Dendritic cell treated with granulocyte-macrophage colony-stimulating factor and Interleukin-4, amounts not matched to agents 40 ng/mL and 50 ng/mL, for 4 days (primary cell): ENCODE measurements at regions not wholly inside any gene's neighbourhood (a gene's known extent, or its start where the extent isn't known, plus 50 kb on each side); places are given as distances from the start of the nearest gene placed in this dataset.

Source experiments
- H3K27ac Mint-ChIP-seq: one replicate; pipeline ENCODE4 v1.8.0; 2022; ENCODE audit warnings: mild to moderate bottlenecking, mixed read lengths
- H3K27me3 Mint-ChIP-seq: one replicate; pipeline ENCODE4 v1.8.0; 2022; ENCODE audit warnings: mild to moderate bottlenecking, mixed read lengths
- H3K36me3 Mint-ChIP-seq: one replicate; pipeline ENCODE4 v1.8.0; 2022; ENCODE audit warnings: low read depth, mixed read lengths
- H3K4me1 Mint-ChIP-seq: one replicate; pipeline ENCODE4 v1.8.0; 2022; ENCODE audit warnings: low read depth, mixed read lengths
- H3K4me3 Mint-ChIP-seq: one replicate; pipeline ENCODE4 v1.8.0; 2022; ENCODE audit warnings: mild to moderate bottlenecking, moderate library complexity, mixed read lengths
- H3K9me3 Mint-ChIP-seq: one replicate; pipeline ENCODE4 v1.8.0; 2022; ENCODE audit warnings: mixed read lengths
- intact Hi-C: fragments of 100-400 bp; cut with micrococcal nuclease; formaldehyde crosslinking; loops from one replicate; pipeline ENCODE4 v1.15.0; 2022

DNA sequence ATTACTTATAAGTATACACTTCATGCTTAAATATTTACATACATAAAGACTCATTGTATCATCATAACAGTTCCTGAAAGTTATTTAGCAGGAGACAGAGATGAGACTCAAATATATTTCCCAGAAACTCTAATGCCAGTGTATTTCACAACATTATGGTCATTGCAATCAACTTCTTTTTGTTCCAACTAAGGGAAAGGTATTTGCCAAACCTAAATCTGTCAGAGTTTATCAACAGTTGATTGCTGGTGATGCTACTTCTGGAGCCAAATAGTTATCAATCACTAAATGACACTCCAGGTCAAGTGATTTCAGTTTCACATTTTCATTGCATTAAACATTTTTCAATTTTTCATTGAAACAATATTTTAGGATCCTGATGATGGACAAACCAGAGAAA lies 72.1 kb upstream of the AVPR1A start:
- Mint-ChIP-seq H3K4me1 (no peaks in the 10 kb centered on the region), H3K27me3 (no peaks in the 10 kb centered on the region), H3K4me3 (no peak overlapping the region), H3K36me3 (no peaks in the 10 kb centered on the region), H3K27ac (no peak overlapping the region), H3K9me3 (no peaks in the 10 kb centered on the region)
- intact Hi-C loops: no loop called here

DNA sequence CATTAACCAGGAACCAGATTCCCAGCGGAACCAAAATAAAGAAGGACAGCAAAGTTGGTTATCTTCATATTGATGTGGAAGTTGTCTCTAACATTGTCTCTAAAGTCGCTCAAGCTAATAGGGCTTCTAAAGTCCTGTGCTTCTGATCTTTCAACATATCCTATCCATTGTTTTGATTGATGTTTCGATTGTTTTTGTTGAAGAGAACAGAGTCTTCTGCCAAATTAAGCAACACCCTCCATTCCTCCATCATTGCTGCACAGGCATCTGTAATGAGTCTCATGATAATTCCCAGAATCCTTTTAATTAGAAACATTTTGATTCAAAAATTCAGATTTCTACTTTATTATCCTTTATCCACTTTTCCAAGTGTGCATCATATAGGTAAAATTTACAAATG lies 71.6 kb upstream of the AVPR1A start:
- no peaks in the 10 kb centered on the region for H3K36me3 Mint-ChIP-seq
- H3K27ac Mint-ChIP-seq: no peak overlapping the region
- H3K27me3 Mint-ChIP-seq: no peaks in the 10 kb centered on the region
- H3K9me3 Mint-ChIP-seq: no peaks in the 10 kb centered on the region
- intact Hi-C loops: no loop called here
- H3K4me1 Mint-ChIP-seq: no peaks in the 10 kb centered on the region
- H3K4me3 Mint-ChIP-seq: no peak overlapping the region

DNA sequence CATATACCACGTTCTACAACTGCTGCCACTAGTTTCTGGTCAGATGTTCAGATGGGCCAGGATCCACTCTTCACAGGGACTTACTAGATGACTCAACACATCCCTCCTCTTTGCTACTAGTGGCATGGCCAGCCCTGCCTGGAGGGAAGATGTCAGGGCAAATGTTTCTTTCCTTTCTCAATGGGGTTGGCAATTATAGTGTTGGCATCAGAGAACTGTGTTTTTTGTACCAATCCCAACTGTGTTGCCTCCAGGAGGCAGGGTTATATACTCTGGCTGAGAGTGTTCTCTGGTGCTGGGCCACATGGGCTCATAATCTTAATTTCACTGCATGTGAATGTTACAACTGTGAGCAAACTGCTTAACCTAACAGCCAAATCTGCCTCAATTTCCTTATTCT lies 69.9 kb upstream of the AVPR1A start:
- intact Hi-C loops: no loop called here
- H3K36me3 Mint-ChIP-seq: no peaks in the 10 kb centered on the region

DNA sequence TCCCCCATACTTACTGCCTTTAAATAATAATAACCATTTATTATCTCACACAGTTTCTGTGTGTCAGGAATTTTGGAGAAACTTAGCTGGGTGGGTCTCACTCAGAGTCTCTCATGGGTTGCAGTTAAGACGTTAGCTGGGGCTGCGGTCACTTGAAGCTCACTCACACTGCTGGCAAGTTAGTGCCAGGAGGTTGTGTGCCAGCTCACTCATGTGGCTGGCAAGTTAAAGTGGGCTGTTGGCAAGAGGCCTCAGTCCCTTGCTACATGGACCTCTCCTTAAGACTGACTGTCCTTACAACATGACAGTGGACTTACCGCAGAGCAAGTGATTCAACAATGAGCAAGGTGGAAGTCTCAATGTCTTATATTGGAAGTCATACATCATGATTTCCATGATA lies 61.3 kb upstream of the AVPR1A start:
- H3K27me3 Mint-ChIP-seq: no peaks in the 10 kb centered on the region
- no peak overlapping the region for H3K4me3 Mint-ChIP-seq
- H3K27ac Mint-ChIP-seq: no peak overlapping the region
- intact Hi-C loops: no loop called here
- no peaks in the 10 kb centered on the region for H3K4me1 Mint-ChIP-seq
- no peaks in the 10 kb centered on the region for H3K9me3 Mint-ChIP-seq
- no peaks in the 10 kb centered on the region for H3K36me3 Mint-ChIP-seq

More for the DNA sequence above, 69.9 kb upstream of the AVPR1A start:
- no peak overlapping the region for H3K27ac Mint-ChIP-seq
- H3K4me1 Mint-ChIP-seq: no peaks in the 10 kb centered on the region
- H3K4me3 Mint-ChIP-seq: no peak overlapping the region
- no peaks in the 10 kb centered on the region for H3K9me3 Mint-ChIP-seq
- H3K27me3 Mint-ChIP-seq: no peaks in the 10 kb centered on the region

DNA sequence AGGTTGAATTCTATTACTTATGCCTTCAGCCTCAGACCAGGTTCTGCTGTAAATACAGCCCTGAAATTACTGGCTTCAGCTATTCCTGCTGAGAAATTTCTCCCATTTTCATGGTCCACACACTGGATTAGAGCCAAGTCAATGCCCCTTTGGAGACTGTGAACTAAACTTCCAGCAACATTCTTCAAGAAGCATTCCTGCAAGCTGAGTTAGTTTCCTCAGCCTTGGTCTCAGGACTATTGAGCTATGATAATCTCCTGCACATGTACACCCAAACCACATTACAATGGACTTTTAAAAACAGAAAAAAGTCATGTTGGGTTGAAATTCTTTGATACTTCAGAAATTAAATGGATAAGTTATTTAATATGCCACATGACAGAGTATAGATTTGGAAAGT lies 58.0 kb upstream of the AVPR1A start:
- H3K4me3 Mint-ChIP-seq: no peak overlapping the region
- no peaks in the 10 kb centered on the region for H3K27me3 Mint-ChIP-seq
- H3K36me3 Mint-ChIP-seq: no peaks in the 10 kb centered on the region
- H3K27ac Mint-ChIP-seq: no peak overlapping the region
- intact Hi-C loops: no loop called here
- no peaks in the 10 kb centered on the region for H3K4me1 Mint-ChIP-seq
- H3K9me3 Mint-ChIP-seq: no peaks in the 10 kb centered on the region

DNA sequence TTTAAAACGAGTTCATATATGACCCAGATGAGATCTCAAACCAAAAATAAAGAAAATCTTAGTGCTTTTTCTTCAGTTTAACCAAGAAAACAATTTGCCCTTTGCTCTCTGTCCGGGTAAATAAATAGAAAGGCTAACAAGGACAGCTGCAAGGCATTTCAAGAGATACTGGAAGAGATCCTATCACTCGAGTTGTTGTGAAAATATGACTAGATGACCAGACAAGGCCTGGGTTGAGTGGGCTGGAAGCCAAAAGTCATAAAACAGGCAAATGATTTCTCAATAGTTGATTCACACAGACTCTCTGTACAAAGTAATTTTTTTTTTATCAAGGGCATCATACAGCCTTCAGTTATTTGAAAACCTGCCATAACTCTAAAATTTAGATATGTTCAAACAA lies 55.9 kb upstream of the AVPR1A start:
- intact Hi-C loops: no loop called here
- no peaks in the 10 kb centered on the region for H3K9me3 Mint-ChIP-seq

DNA sequence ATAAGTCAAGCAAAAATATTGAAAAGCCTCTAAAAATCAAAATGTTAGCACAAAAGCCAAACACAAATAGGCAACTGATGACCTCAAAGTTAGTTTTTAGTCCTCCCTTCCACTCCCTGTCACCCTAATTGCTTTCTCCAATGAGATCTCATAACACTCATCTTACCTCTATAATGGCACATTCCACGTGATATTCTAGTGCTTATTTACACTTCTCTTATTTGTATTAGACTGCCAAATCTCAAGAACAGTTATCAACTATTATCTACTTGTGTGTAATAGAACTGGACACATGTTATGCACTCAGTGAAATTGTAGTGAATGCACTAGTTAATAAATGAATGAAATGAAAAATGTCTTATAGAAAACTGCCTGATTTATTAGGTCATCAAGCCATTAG lies 55.5 kb upstream of the AVPR1A start:
- Mint-ChIP-seq H3K27ac (no peak overlapping the region), H3K36me3 (no peaks in the 10 kb centered on the region), H3K4me3 (no peak overlapping the region), H3K27me3 (no peaks in the 10 kb centered on the region), H3K4me1 (no peaks in the 10 kb centered on the region), H3K9me3 (no peaks in the 10 kb centered on the region)
- intact Hi-C loops: no loop called here

More for the DNA sequence above, 55.9 kb upstream of the AVPR1A start:
- H3K36me3 Mint-ChIP-seq: no peaks in the 10 kb centered on the region
- H3K4me3 Mint-ChIP-seq: no peak overlapping the region
- no peak overlapping the region for H3K27ac Mint-ChIP-seq
- no peaks in the 10 kb centered on the region for H3K27me3 Mint-ChIP-seq
- no peaks in the 10 kb centered on the region for H3K4me1 Mint-ChIP-seq
